GM12878 (cell line): ENCODE measurements at regions not wholly inside any gene's neighbourhood (a gene's known extent, or its start where the extent isn't known, plus 50 kb on each side); places are given as distances from the start of the nearest gene placed in this dataset.

ENCODE experiments used
- ATAC-seq: fragments of 200-7000 bp; cut with Tn5 transposase; 3 replicates; pipeline ENCODE4 v1.9.1; 2020; ENCODE audit warnings: mild to moderate bottlenecking, moderate library complexity
- BruUV-seq: library from RNA; stranded (reverse); fragments of 400-500 nt; replicated peaks from 2 replicates; lab custom pipeline; 2021; lab: Mats Ljungman, UMichigan
- CTCF ChIA-PET: fragments of 300-600 bp; sonication (Branson Sonifier 250); formaldehyde crosslinking; extraction: SDS; loops from one replicate; lab custom pipeline; 2021; ENCODE audit warnings: inconsistent platforms; lab: Yijun Ruan, JAX
- POLR2A ChIA-PET: fragments of 350-600 bp; formaldehyde crosslinking; extraction: SDS; loops from one replicate; lab custom pipeline; 2021; ENCODE audit warnings: inconsistent platforms; lab: Charles Lee
- RAD21 ChIA-PET: fragments of 300-600 bp; sonication (Branson Sonifier 250); formaldehyde crosslinking; loops from one replicate; lab custom pipeline; 2023; ENCODE audit warnings: antibody characterized with exemption; ENCODE audit not compliant: unreplicated experiment; lab: Charles Lee
- SMC1A ChIA-PET: fragments of 300-600 bp; sonication (Branson Sonifier 250); formaldehyde crosslinking; loops from one replicate; lab custom pipeline; 2023; ENCODE audit not compliant: unreplicated experiment, uncharacterized antibody; lab: Charles Lee
- DNase-seq: peaks from one replicate; pipeline ENCODE4 v3.0.0-alpha.2; 2011; ENCODE audit warnings: low read depth, low spot score
- FAIRE-seq: peaks from 3 replicates; lab custom pipeline; 2011; peaks lifted over from hg19 to GRCh38; lab: Jason Lieb, UNC
- H2AFZ ChIP-seq: 2 replicates; pipeline ENCODE4 v1.6.0; 2011; ENCODE audit warnings: low read depth, low read length, control low read depth; ENCODE audit not compliant: control insufficient read depth
- H3K27ac ChIP-seq: 2 replicates; pipeline ENCODE4 v1.5.1; 2011; ENCODE audit warnings: control low read depth; ENCODE audit not compliant: control insufficient read depth, insufficient read depth
- H3K27me3 ChIP-seq, 2 experiments: replicated peaks in 1 of 2; 2 replicates each; pipeline versions ENCODE4 v1.6.0 to v1.6.1; 2011; ENCODE audit warnings: low read length in 1 of 2; ENCODE audit not compliant: control insufficient read depth in 2 of 2, insufficient read depth in 2 of 2
- H3K36me3 ChIP-seq, 2 experiments: 2 replicates each; pipeline ENCODE4 v1.5.1; 2011; ENCODE audit warnings: low read length in 1 of 2; ENCODE audit not compliant: control insufficient read depth in 2 of 2, insufficient read depth in 2 of 2
- H3K4me1 ChIP-seq: 2 replicates; pipeline ENCODE4 v1.6.1; 2011; ENCODE audit warnings: mild to moderate bottlenecking, low read length, moderate library complexity, mixed read lengths; ENCODE audit not compliant: control insufficient read depth, insufficient read depth
- H3K4me2 ChIP-seq: 2 replicates; pipeline ENCODE4 v1.6.0; 2011; ENCODE audit warnings: control low read depth; ENCODE audit not compliant: control insufficient read depth, insufficient read depth
- H3K4me3 ChIP-seq: fragments of 200-600 bp; sonication (generic); 2 replicates; pipeline ENCODE4 v1.5.1; 2016
- H3K79me2 ChIP-seq: 2 replicates; pipeline ENCODE4 v1.6.0; 2011; ENCODE audit warnings: low read length; ENCODE audit not compliant: control insufficient read depth, insufficient read depth
- H3K9ac ChIP-seq: 2 replicates; pipeline ENCODE4 v1.8.0; 2011; ENCODE audit warnings: low read length, control low read depth, mixed read lengths; ENCODE audit not compliant: control insufficient read depth, insufficient read depth
- H3K9me3 ChIP-seq: replicated peaks from 3 replicates; pipeline ENCODE4 v1.5.1; 2011; ENCODE audit warnings: mild to moderate bottlenecking, low read length; ENCODE audit not compliant: control insufficient read depth, insufficient read depth
- H4K20me1 ChIP-seq: 2 replicates; pipeline ENCODE4 v1.6.0; 2011; ENCODE audit not compliant: control insufficient read depth, insufficient read depth
- ATF3 ChIP-seq: IDR thresholded peaks from 2 replicates; pipeline ENCODE4 v1.6.1; 2011; ENCODE audit warnings: low read depth, mild to moderate bottlenecking, low read length, moderate library complexity, borderline replicate concordance; ENCODE audit errors: extremely low read depth
- KDM1A ChIP-seq: fragments of 200-600 bp; sonication (generic); IDR thresholded peaks from 2 replicates; pipeline ENCODE4 v1.6.1; 2016; ENCODE audit warnings: borderline replicate concordance
- NFXL1 ChIP-seq: fragments of 450-650 bp; IDR thresholded peaks from 2 replicates; pipeline ENCODE4 v1.6.1; 2017; ENCODE audit warnings: antibody characterized with exemption, mild to moderate bottlenecking, borderline replicate concordance
- RAD21 ChIP-seq: IDR thresholded peaks from 2 replicates; pipeline ENCODE4 v1.6.1; 2011; ENCODE audit warnings: mild to moderate bottlenecking, low read depth, low read length, moderate library complexity; ENCODE audit not compliant: insufficient read depth
- RFX5 ChIP-seq: IDR thresholded peaks from 2 replicates; pipeline ENCODE4 v1.6.1; 2011; ENCODE audit warnings: low read depth, low read length, improper control_type of control experiment
- SMC3 ChIP-seq: IDR thresholded peaks from 2 replicates; pipeline ENCODE4 v1.6.1; 2011; ENCODE audit warnings: low read length, improper control_type of control experiment, borderline replicate concordance
- SUPT20H ChIP-seq: IDR thresholded peaks from 2 replicates; pipeline ENCODE4 v1.6.1; 2011; ENCODE audit warnings: low read depth, mild to moderate bottlenecking, low read length, moderate library complexity, borderline replicate concordance; ENCODE audit not compliant: control insufficient read depth
- WGBS: methylation state at CpG from one replicate; pipeline ENCODE4 v1.1.6; 2016; ENCODE audit warnings: low lambda C conversion rate; ENCODE audit not compliant: insufficient replicate concordance, insufficient coverage; ENCODE audit errors: missing lambda C conversion rate; 5-methylcytosine and 5-hydroxymethylcytosine counted together
- in situ Hi-C: fragments of 300-500 bp; cut with MboI; formaldehyde crosslinking; loops from 9 replicates; pipeline ENCODE4 v1.14.3; 2018; ENCODE audit warnings: mixed read lengths
- intact Hi-C: fragments of 100-400 bp; cut with micrococcal nuclease; formaldehyde crosslinking; loops from one replicate; pipeline ENCODE4 v1.14.2; 2022; ENCODE audit not compliant: unreplicated experiment
- TF ChIP-seq, protein P1 (sequence below), 3 experiments: IDR thresholded peaks in 2 of 3; conservative IDR thresholded peaks in 1 of 3; 2 replicates each; pipeline ENCODE4 v1.5.1; 2011; ENCODE audit warnings: low read depth in 3 of 3, low read length in 3 of 3, mild to moderate bottlenecking in 3 of 3, control low read depth in 2 of 3, moderate library complexity in 2 of 3, inconsistent platforms in 1 of 3, mixed read lengths in 1 of 3; ENCODE audit not compliant: control insufficient read depth in 2 of 3, insufficient read depth in 1 of 3; ENCODE audit errors: extremely low read depth in 1 of 3

DNA sequence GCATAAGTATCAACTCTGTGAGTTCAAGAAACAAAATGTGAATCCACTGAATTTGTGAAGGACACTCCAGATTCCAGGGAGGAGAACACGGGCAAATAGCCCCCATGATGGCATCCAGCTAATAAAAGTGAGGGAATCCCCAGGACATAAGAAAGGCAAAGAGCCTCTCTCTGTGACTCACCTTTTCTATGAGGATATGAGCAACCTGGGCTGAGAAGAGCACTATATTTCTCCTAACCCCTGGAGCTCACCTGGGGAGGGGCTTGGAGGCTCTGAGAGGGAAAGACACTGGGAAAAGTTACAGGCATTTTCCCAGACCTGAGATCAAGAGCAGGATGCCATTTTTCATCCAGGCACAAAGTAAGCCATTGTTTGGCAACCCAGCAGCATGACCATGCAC, 1298.8 kb downstream of the PLA2G4A start:
- Histone ChIP-seq H3K9ac (no peak overlapping the region), H2AFZ (no peak overlapping the region), H3K36me3 (no peaks in the 10 kb centered on the region), H3K4me1 (no peaks in the 10 kb centered on the region), H3K4me3 (no peak overlapping the region), H3K27ac (no peak overlapping the region), H3K4me2 (no peak overlapping the region), H3K79me2 (no peaks in the 10 kb centered on the region), H3K27me3 (no peaks in the 10 kb centered on the region), H3K9me3 (no peaks in the 10 kb centered on the region), H4K20me1 (no peaks in the 10 kb centered on the region)
- FAIRE-seq (no peak), DNase-seq (no peak), ATAC-seq (no peak)
- TF ChIP-seq KDM1A (no peak), RFX5 (no peak), NFXL1 (no peak), SUPT20H (no peak)
- 6% methylated on average over 1 of the region's 1 CpG for whole genome bisulfite sequencing
- in situ Hi-C loops: no loop called here
- SMC1A ChIA-PET: interaction anchor here (0.5 to 5.5 kb wide), 3 partner anchors 16 to 199 kb away, joined by 3 to 45 read pairs (median 3); no protein-coding TSS in a partner anchor
- no TSS peak for BruUV-seq
- POLR2A ChIA-PET: interaction anchor here (0.6 kb wide), 1 partner anchor 26 kb away, joined by 3 read pairs; no protein-coding TSS in a partner anchor
- intact Hi-C loops: no loop called here
- CTCF ChIA-PET: interaction anchor here (1.0 to 4.7 kb wide), 4 partner anchors 13 to 200 kb away, joined by 3 to 33 read pairs (median 14); no protein-coding TSS in a partner anchor
- RAD21 ChIA-PET: interaction anchor here (4.3 kb wide), 1 partner anchor 199 kb away, joined by 23 read pairs; no protein-coding TSS in a partner anchor

- WGBS: 61% methylated on average over 3 of the region's 3 CpGs
- Histone ChIP-seq H3K9me3 (no peaks in the 10 kb centered on the region), H3K27ac (no peak overlapping the region), H3K36me3 (no peaks in the 10 kb centered on the region), H4K20me1 (no peaks in the 10 kb centered on the region), H3K4me2 (no peak overlapping the region), H2AFZ (no peak overlapping the region), H3K4me3 (no peak overlapping the region), H3K4me1 (no peaks in the 10 kb centered on the region), H3K79me2 (no peaks in the 10 kb centered on the region), H3K27me3 (no peaks in the 10 kb centered on the region), H3K9ac (no peak overlapping the region)
- FAIRE-seq: no peak
- no peak for DNase-seq
- CTCF ChIA-PET: interaction anchor here (1.7 kb wide), 1 partner anchor 201 kb away, joined by 33 read pairs; no protein-coding TSS in a partner anchor
- in situ Hi-C loops (no loop called here), intact Hi-C loops (loop anchor here (2.0 kb wide), 1 partner anchor 200 kb away; no protein-coding TSS in a partner anchor)
- no TSS peak for BruUV-seq
- SMC1A ChIA-PET: interaction anchor here (5.5 kb wide), 1 partner anchor 200 kb away, joined by 45 read pairs; no protein-coding TSS in a partner anchor
- RAD21 ChIA-PET: interaction anchor here (0.6 to 4.3 kb wide), 3 partner anchors 13 to 200 kb away, joined by 3 to 23 read pairs (median 3); no protein-coding TSS in a partner anchor
- POLR2A ChIA-PET: no interaction called here
- TF ChIP-seq SMC3: peak; percentile 17; the same call in 1 of the 2 replicates
- TF ChIP-seq, protein P1, sequence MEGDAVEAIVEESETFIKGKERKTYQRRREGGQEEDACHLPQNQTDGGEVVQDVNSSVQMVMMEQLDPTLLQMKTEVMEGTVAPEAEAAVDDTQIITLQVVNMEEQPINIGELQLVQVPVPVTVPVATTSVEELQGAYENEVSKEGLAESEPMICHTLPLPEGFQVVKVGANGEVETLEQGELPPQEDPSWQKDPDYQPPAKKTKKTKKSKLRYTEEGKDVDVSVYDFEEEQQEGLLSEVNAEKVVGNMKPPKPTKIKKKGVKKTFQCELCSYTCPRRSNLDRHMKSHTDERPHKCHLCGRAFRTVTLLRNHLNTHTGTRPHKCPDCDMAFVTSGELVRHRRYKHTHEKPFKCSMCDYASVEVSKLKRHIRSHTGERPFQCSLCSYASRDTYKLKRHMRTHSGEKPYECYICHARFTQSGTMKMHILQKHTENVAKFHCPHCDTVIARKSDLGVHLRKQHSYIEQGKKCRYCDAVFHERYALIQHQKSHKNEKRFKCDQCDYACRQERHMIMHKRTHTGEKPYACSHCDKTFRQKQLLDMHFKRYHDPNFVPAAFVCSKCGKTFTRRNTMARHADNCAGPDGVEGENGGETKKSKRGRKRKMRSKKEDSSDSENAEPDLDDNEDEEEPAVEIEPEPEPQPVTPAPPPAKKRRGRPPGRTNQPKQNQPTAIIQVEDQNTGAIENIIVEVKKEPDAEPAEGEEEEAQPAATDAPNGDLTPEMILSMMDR (IDR thresholded peaks at IDR 0.05 in 2 of 3, conservative IDR thresholded peaks at IDR 0.05 in 1 of 3; ENCODE audit: control insufficient read depth in 2 of 3, extremely low read depth in 1 of 3, insufficient read depth in 1 of 3, low read depth in 3 of 3, low read length in 3 of 3): peak in 1 of 3 experiments; percentile 19; a peak in 1 of 6 replicates
- peak; percentile 66 for TF ChIP-seq RAD21
- no peak for TF ChIP-seq ATF3
- peak; percentile 69 for ATAC-seq
Observed at GRCh38 chr1:188128761-188129160, 1300.0 kb downstream of the PLA2G4A start.
